ENCODE measurements at regions not wholly inside any gene's neighbourhood (a gene's known extent, or its start where the extent isn't known, plus 50 kb on each side); places are given as distances from the start of the nearest gene placed in this dataset.

DNA sequence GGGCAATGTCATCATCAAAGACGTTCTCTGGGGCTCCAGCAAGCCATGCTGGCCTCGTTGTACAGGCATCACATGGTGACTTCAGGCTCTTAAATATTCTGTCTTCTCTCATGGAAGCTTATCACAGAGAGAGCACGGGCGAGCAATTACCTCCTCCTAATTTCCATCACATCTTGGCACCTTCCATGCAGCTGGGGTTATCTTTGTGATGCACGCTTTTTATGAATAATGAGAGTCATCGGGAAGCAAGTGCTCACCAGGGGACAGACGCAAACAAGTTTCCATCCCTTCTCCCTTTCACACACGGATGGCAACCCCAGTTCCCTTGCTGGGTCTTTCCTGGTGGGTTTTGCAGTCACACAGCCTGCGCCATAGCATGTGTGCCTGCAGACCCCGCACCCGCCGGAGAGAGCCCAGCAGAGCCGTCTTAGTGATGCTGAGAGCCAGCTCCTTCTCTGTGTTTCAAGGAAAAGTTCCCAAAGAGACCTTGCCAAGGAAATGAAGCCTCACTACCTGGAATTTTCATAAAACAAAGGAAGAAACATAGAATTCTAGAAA lies 116.3 kb upstream of the AFDN start:
- TF ChIP-seq, protein P1, sequence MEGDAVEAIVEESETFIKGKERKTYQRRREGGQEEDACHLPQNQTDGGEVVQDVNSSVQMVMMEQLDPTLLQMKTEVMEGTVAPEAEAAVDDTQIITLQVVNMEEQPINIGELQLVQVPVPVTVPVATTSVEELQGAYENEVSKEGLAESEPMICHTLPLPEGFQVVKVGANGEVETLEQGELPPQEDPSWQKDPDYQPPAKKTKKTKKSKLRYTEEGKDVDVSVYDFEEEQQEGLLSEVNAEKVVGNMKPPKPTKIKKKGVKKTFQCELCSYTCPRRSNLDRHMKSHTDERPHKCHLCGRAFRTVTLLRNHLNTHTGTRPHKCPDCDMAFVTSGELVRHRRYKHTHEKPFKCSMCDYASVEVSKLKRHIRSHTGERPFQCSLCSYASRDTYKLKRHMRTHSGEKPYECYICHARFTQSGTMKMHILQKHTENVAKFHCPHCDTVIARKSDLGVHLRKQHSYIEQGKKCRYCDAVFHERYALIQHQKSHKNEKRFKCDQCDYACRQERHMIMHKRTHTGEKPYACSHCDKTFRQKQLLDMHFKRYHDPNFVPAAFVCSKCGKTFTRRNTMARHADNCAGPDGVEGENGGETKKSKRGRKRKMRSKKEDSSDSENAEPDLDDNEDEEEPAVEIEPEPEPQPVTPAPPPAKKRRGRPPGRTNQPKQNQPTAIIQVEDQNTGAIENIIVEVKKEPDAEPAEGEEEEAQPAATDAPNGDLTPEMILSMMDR (IDR thresholded peaks at IDR 0.05; ENCODE audit: low read length), result no peak
- TF ChIP-seq EZH2 (IDR thresholded peaks at IDR 0.05; ENCODE audit: borderline replicate concordance, low read length), result no peak

All from OCI-LY1 (cell line).